ENCODE measurements at regions not wholly inside any gene's neighbourhood (a gene's known extent, or its start where the extent isn't known, plus 50 kb on each side); places are given as distances from the start of the nearest gene placed in this dataset.
"Not testable (repeated sequence)": the region's sequence is repeated elsewhere in the genome, so short reads cannot be mapped to it uniquely, and the experiment has no call there.

GRCh38 chr15:96491066-96491699 lies 160.7 kb downstream of the NR2F2 start:
- FAIRE-seq; H3K9me3 ChIP-seq (ENCODE audit: control insufficient read depth in 2 of 2, insufficient read depth in 1 of 2, low read depth in 1 of 2, low read length in 1 of 2); H3K27ac ChIP-seq (ENCODE audit: low read depth in 1 of 3, low read length in 2 of 3); H3K4me3 ChIP-seq (ENCODE audit: low read depth in 1 of 3, low read length in 3 of 3); H3K4me1 ChIP-seq (ENCODE audit: control insufficient read depth in 3 of 3, insufficient read depth in 2 of 3, low read depth in 1 of 3, low read length in 2 of 3); H3K27me3 ChIP-seq (ENCODE audit: control insufficient read depth in 3 of 3, insufficient read depth in 3 of 3, low read length in 3 of 3); DNase-seq; H3K36me3 ChIP-seq (ENCODE audit: control insufficient read depth in 3 of 3, insufficient read depth in 2 of 3, low read depth in 1 of 3, low read length in 3 of 3): not testable (repeated sequence)
- 74 to 79% (median 79%) methylated on average over 15 of the region's 15 CpGs for WGBS, 3 donors

DNA sequence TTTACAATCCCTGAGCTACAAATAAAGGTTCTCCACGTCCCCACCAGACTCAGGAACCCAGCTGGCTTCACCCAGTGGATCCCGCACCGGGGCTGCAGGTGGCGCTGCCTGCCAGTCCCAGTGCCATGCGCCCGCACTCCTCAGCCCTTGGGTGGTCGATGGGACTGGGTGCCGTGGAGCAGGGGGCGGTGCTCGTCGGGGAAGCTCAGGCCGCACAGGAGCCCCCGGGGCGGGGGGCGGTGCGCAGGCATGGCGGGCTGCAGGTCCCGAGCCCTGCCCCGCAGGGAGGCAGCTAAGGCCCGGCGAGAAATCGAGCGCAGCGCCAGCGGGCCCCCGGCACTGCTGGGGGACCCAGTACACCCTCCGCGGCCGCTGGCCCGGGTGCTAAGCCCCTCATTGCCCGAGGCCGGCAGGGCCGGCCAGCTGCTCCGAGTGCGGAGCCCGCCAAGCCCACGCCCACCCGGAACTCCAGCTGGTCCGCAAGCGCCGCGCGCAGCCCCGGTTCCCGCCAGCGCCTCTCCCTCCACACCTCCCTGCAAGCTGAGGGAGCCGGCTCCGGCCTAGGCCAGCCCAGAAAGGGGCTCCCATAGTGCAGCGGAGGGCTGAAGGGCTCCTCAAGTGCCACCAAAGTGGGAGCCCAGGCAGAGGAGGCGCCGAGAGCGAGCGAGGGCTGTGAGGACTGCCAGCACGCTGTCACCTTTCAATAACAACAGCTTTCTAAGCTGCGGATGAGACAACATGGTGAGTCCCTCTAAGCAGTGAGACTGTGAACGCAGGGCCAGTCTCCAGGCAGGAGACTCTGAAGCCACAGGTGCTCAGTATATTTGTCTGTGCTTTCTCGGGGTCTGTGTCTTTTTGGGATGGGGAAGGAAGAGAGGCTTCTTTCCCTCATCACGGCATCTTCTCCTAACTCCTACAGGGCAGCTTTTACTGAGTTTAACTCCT lies 161.5 kb downstream of the NR2F2 start:
- not testable (repeated sequence) for H3K27ac ChIP-seq (ENCODE audit: low read depth in 1 of 3, low read length in 2 of 3); H3K4me3 ChIP-seq (ENCODE audit: low read depth in 1 of 3, low read length in 3 of 3); H3K27me3 ChIP-seq (ENCODE audit: control insufficient read depth in 3 of 3, insufficient read depth in 3 of 3, low read length in 3 of 3); FAIRE-seq; H3K9me3 ChIP-seq (ENCODE audit: control insufficient read depth in 2 of 2, insufficient read depth in 1 of 2, low read depth in 1 of 2, low read length in 1 of 2); H3K4me1 ChIP-seq (ENCODE audit: control insufficient read depth in 3 of 3, insufficient read depth in 2 of 3, low read depth in 1 of 3, low read length in 2 of 3); DNase-seq; H3K36me3 ChIP-seq (ENCODE audit: control insufficient read depth in 3 of 3, insufficient read depth in 2 of 3, low read depth in 1 of 3, low read length in 3 of 3)
- WGBS, 3 donors: 87 to 92% (median 88%) methylated on average over 50 to 58 of the region's 58 CpGs

DNA sequence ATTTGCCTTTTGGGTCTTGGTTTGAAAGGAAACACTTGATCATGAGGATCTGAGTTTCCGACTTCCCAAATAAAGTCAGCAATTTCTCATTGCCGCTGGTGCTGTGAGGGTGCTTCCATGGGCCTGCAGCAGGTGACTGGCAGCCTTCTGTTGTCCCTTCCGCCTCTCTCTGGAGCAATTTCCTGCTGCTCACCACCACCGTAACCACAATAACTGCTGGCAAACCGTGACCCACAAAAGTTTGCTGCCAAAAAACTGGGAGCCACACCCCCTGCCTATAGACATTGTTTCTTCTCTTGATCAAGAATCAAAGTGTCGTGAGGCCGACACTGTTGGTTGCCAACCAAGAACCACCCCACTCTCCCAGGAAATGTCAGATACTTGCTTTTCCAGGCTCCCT lies 164.0 kb downstream of the NR2F2 start:
- no peak overlapping the region for H3K4me3 ChIP-seq (ENCODE audit: low read depth in 1 of 3, low read length in 3 of 3)
- DNase-seq (no peak), FAIRE-seq (no peak)
- no peaks in the 10 kb centered on the region for H3K4me1 ChIP-seq (ENCODE audit: control insufficient read depth in 3 of 3, insufficient read depth in 2 of 3, low read depth in 1 of 3, low read length in 2 of 3)
- no peaks in the 10 kb centered on the region for H3K27me3 ChIP-seq (ENCODE audit: control insufficient read depth in 3 of 3, insufficient read depth in 3 of 3, low read length in 3 of 3)
- no peaks in the 10 kb centered on the region for H3K36me3 ChIP-seq (ENCODE audit: control insufficient read depth in 3 of 3, insufficient read depth in 2 of 3, low read depth in 1 of 3, low read length in 3 of 3)
- 55 to 68% (median 60%) methylated on average over 7 of the region's 7 CpGs for WGBS, 3 donors
- no peak overlapping the region for H3K27ac ChIP-seq (ENCODE audit: low read depth in 1 of 3, low read length in 2 of 3)
- no peaks in the 10 kb centered on the region for H3K9me3 ChIP-seq (ENCODE audit: control insufficient read depth in 2 of 2, insufficient read depth in 1 of 2, low read depth in 1 of 2, low read length in 1 of 2)

DNA sequence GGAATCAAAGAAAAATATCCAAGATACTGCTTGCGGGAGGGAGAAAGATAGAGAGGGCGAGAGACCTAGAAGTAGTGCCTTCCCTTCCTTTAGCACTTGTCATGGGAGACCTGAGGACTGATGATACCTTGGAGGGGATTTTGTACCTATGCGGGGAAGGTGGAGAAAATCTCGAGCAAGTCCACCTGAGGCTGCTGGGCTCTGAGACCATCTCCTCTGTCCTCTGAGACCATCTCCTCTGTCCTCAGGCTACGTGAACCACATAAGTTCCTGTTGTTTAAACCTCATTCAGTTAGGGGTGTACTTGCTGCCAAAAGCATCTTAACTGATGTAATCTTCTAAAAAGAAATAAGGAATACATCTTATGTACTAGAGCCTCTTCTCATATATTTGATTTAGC lies 164.9 kb downstream of the NR2F2 start:
- Histone ChIP-seq H3K27me3 (ENCODE audit: control insufficient read depth in 3 of 3, insufficient read depth in 3 of 3, low read length in 3 of 3) (no peaks in the 10 kb centered on the region), H3K9me3 (ENCODE audit: control insufficient read depth in 2 of 2, insufficient read depth in 1 of 2, low read depth in 1 of 2, low read length in 1 of 2) (no peaks in the 10 kb centered on the region), H3K36me3 (ENCODE audit: control insufficient read depth in 3 of 3, insufficient read depth in 2 of 3, low read depth in 1 of 3, low read length in 3 of 3) (no peaks in the 10 kb centered on the region), H3K4me3 (ENCODE audit: low read depth in 1 of 3, low read length in 3 of 3) (no peak overlapping the region), H3K4me1 (ENCODE audit: control insufficient read depth in 3 of 3, insufficient read depth in 2 of 3, low read depth in 1 of 3, low read length in 2 of 3) (no peaks in the 10 kb centered on the region), H3K27ac (ENCODE audit: low read depth in 1 of 3, low read length in 2 of 3) (no peak overlapping the region)
- FAIRE-seq (no peak), DNase-seq (no peak)
- 85 to 88% (median 85%) methylated on average over 5 of the region's 5 CpGs for WGBS, 3 donors

DNA sequence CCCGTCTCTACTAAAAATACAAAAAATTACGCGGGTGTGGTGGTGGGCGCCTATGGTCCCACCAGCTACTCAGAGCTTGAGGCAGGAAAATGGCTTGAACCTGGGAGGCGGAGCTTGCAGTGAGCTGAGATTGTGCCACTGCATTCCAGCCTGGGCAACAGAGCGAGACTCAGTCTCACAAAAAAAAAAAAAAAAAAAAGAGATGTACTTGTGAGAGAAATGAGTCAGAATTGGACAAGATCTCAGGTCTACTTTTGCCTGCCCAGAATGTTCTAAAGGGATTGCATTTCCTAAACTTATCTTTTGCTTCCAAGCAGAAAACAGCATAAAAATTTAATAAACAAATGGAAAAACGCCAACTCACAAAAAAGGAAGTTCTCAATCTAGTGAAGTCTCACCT lies 167.5 kb downstream of the NR2F2 start:
- no peak overlapping the region for H3K4me3 ChIP-seq (ENCODE audit: low read depth in 1 of 3, low read length in 3 of 3)
- DNase-seq (no peak), FAIRE-seq (no peak)
- no peaks in the 10 kb centered on the region for H3K4me1 ChIP-seq (ENCODE audit: control insufficient read depth in 3 of 3, insufficient read depth in 2 of 3, low read depth in 1 of 3, low read length in 2 of 3)
- 76 to 91% (median 91%) methylated on average over 7 of the region's 7 CpGs for WGBS, 3 donors
- H3K27ac ChIP-seq (ENCODE audit: low read depth in 1 of 3, low read length in 2 of 3): no peak overlapping the region
- no peaks in the 10 kb centered on the region for H3K9me3 ChIP-seq (ENCODE audit: control insufficient read depth in 2 of 2, insufficient read depth in 1 of 2, low read depth in 1 of 2, low read length in 1 of 2)
- no peaks in the 10 kb centered on the region for H3K27me3 ChIP-seq (ENCODE audit: control insufficient read depth in 3 of 3, insufficient read depth in 3 of 3, low read length in 3 of 3)
- H3K36me3 ChIP-seq (ENCODE audit: control insufficient read depth in 3 of 3, insufficient read depth in 2 of 3, low read depth in 1 of 3, low read length in 3 of 3): no peaks in the 10 kb centered on the region

DNA sequence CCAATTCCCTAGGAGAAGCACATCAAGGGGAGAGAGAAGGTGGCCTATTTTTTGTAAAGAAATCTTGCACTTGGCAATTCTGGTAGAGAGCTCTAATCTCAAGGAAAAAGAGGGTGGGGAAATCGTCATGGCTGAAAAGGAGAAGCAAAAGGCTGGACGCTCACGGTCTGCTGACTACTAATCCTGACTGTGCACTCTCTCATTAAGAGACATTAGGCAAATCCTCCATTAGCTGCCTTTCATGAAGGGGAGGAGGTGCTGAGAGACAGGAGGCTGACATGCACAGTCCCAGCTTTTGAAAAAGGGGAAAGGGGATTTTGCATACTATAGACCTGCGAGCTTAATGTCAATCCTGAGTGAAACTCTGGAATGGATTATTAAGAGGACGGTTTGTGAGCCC lies 170.0 kb downstream of the NR2F2 start:
- H3K27me3 ChIP-seq (ENCODE audit: control insufficient read depth in 3 of 3, insufficient read depth in 3 of 3, low read length in 3 of 3): no peaks in the 10 kb centered on the region
- H3K4me1 ChIP-seq (ENCODE audit: control insufficient read depth in 3 of 3, insufficient read depth in 2 of 3, low read depth in 1 of 3, low read length in 2 of 3): no peaks in the 10 kb centered on the region
- no peaks in the 10 kb centered on the region for H3K36me3 ChIP-seq (ENCODE audit: control insufficient read depth in 3 of 3, insufficient read depth in 2 of 3, low read depth in 1 of 3, low read length in 3 of 3)
- WGBS, 3 donors: 66 to 77% (median 76%) methylated on average over 5 of the region's 5 CpGs
- no peak for FAIRE-seq
- DNase-seq: no peak
- no peaks in the 10 kb centered on the region for H3K9me3 ChIP-seq (ENCODE audit: control insufficient read depth in 2 of 2, insufficient read depth in 1 of 2, low read depth in 1 of 2, low read length in 1 of 2)
- H3K4me3 ChIP-seq (ENCODE audit: low read depth in 1 of 3, low read length in 3 of 3): no peak overlapping the region
- no peak overlapping the region for H3K27ac ChIP-seq (ENCODE audit: low read depth in 1 of 3, low read length in 2 of 3)

DNA sequence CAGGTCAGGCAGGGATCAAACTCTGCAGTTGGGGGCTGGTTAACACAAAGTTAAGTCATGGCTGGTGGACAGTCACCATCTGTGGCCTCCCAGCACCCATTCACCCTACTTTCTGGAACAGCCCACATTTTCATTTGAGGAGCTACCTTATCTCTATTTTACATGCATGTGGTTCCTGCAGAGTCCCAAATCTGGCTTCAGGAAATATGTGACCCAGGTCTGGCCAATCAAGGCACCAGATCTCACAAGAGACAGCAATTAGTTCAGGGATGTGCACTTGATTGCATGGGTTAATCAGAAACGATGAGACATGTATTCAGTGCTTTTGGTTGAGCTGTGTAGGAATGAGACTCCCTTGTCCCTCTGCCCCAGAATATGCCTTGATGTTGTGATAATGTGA lies 170.9 kb downstream of the NR2F2 start:
- Histone ChIP-seq H3K27me3 (ENCODE audit: control insufficient read depth in 3 of 3, insufficient read depth in 3 of 3, low read length in 3 of 3) (peaks cover 0 to 3% (median 0%) of the 10 kb centered on the region in 3 donors), H3K36me3 (ENCODE audit: control insufficient read depth in 3 of 3, insufficient read depth in 2 of 3, low read depth in 1 of 3, low read length in 3 of 3) (no peaks in the 10 kb centered on the region), H3K4me3 (ENCODE audit: low read depth in 1 of 3, low read length in 3 of 3) (no peak overlapping the region), H3K4me1 (ENCODE audit: control insufficient read depth in 3 of 3, insufficient read depth in 2 of 3, low read depth in 1 of 3, low read length in 2 of 3) (no peaks in the 10 kb centered on the region), H3K27ac (ENCODE audit: low read depth in 1 of 3, low read length in 2 of 3) (no peak overlapping the region), H3K9me3 (ENCODE audit: control insufficient read depth in 2 of 2, insufficient read depth in 1 of 2, low read depth in 1 of 2, low read length in 1 of 2) (no peaks in the 10 kb centered on the region)
- WGBS, 3 donors: 70 to 87% (median 77%) methylated on average over 1 of the region's 1 CpG
- DNase-seq (no peak), FAIRE-seq (no peak)

DNA sequence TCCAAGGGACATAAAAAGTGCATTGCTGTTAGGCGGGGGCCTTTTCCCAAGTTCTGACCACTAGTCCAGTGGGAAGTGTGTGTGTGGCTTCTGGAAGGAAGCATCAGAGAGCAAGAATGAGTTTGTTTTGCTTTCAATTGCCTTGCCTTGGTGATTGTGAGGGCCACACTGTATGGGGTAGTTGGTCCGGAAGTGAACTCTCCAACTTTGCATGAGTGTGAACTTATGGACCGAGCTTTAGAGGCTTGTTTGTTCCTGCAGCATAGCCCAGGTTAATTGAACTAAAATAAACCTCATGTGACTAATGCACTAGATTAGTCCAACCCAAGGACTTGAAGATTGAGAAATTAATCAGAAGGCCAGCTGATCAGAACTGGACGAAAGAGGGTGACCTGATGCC lies 171.7 kb downstream of the NR2F2 start:
- 67 to 82% (median 70%) methylated on average over 4 of the region's 4 CpGs for WGBS, 3 donors
- no peaks in the 10 kb centered on the region for H3K36me3 ChIP-seq (ENCODE audit: control insufficient read depth in 3 of 3, insufficient read depth in 2 of 3, low read depth in 1 of 3, low read length in 3 of 3)
- peaks cover 0 to 3% (median 0%) of the 10 kb centered on the region in 3 donors for H3K27me3 ChIP-seq (ENCODE audit: control insufficient read depth in 3 of 3, insufficient read depth in 3 of 3, low read length in 3 of 3)
- DNase-seq: peak in 1 of 2 donors; percentile 19
- no peaks in the 10 kb centered on the region for H3K9me3 ChIP-seq (ENCODE audit: control insufficient read depth in 2 of 2, insufficient read depth in 1 of 2, low read depth in 1 of 2, low read length in 1 of 2)
- no peak overlapping the region for H3K4me3 ChIP-seq (ENCODE audit: low read depth in 1 of 3, low read length in 3 of 3)
- no peaks in the 10 kb centered on the region for H3K4me1 ChIP-seq (ENCODE audit: control insufficient read depth in 3 of 3, insufficient read depth in 2 of 3, low read depth in 1 of 3, low read length in 2 of 3)
- FAIRE-seq: no peak
- H3K27ac ChIP-seq (ENCODE audit: low read depth in 1 of 3, low read length in 2 of 3): no peak overlapping the region

Measured in small intestine (tissue), 7 donors.